HepG2 (cell line): ENCODE measurements at regions not wholly inside any gene's neighbourhood (a gene's known extent, or its start where the extent isn't known, plus 50 kb on each side); places are given as distances from the start of the nearest gene placed in this dataset.

Experiments
- ATF1 ChIP-seq: IDR thresholded peaks from 2 replicates; pipeline ENCODE4 v1.6.1; 2016; ENCODE audit warnings: mild to moderate bottlenecking, control low read depth
- CEBPG ChIP-seq: IDR thresholded peaks from 2 replicates; pipeline ENCODE4 v1.6.1; 2016
- EP300 ChIP-seq, 3 experiments: sonication (generic) in 1 of 3; formaldehyde crosslinking in 1 of 3; IDR thresholded peaks; 2 replicates each; pipeline versions ENCODE4 v1.5.1 to v1.6.1; 2011 to 2020; ENCODE audit warnings: low read depth in 2 of 3, low read length in 2 of 3, borderline replicate concordance in 1 of 3, improper control_type of control experiment in 1 of 3, mild to moderate bottlenecking in 1 of 3, missing genetic modification reagents in 1 of 3, moderate library complexity in 1 of 3
- FOXP1 ChIP-seq, 2 experiments: fragments of 450-650 bp in 1 of 2; IDR thresholded peaks; 2 replicates each; pipeline ENCODE4 v1.6.1; 2017 to 2018; ENCODE audit warnings: antibody characterized with exemption in 1 of 2
- JARID2 ChIP-seq: sonication (generic); formaldehyde crosslinking; IDR thresholded peaks from 2 replicates; pipeline ENCODE4 v1.8.1; 2023; ENCODE audit warnings: missing genetic modification reagents, inconsistent platforms; ENCODE audit not compliant: insufficient replicate concordance
- SP4 ChIP-seq: sonication (generic); formaldehyde crosslinking; IDR thresholded peaks from 2 replicates; pipeline ENCODE4 v1.8.1; 2023; ENCODE audit warnings: mild to moderate bottlenecking, missing genetic modification reagents
- SRY ChIP-seq: sonication (generic); formaldehyde crosslinking; IDR thresholded peaks from 2 replicates; pipeline ENCODE4 v1.8.0; 2022; ENCODE audit warnings: mild to moderate bottlenecking, missing genetic modification reagents
- ZFP82 ChIP-seq: sonication (generic); formaldehyde crosslinking; IDR thresholded peaks from 2 replicates; pipeline ENCODE4 v1.5.1; 2020; ENCODE audit warnings: mild to moderate bottlenecking, missing genetic modification reagents, borderline replicate concordance
- ZFYVE20 ChIP-seq: sonication (generic); formaldehyde crosslinking; IDR thresholded peaks from 2 replicates; pipeline ENCODE4 v1.8.0; 2023; ENCODE audit warnings: low read depth, mild to moderate bottlenecking, moderate library complexity, missing genetic modification reagents, borderline replicate concordance
- ZNF343 ChIP-seq: sonication (generic); formaldehyde crosslinking; IDR thresholded peaks from 2 replicates; pipeline ENCODE4 v1.4.0; 2020; ENCODE audit warnings: mild to moderate bottlenecking, missing genetic modification reagents
- ZNF367 ChIP-seq: sonication (generic); formaldehyde crosslinking; IDR thresholded peaks from 2 replicates; pipeline ENCODE4 v1.4.0; 2020; ENCODE audit warnings: missing genetic modification reagents, borderline replicate concordance
- TF ChIP-seq, protein P1 (sequence below): sonication (generic); formaldehyde crosslinking; IDR thresholded peaks from 2 replicates; pipeline ENCODE4 v1.9.0; 2021; ENCODE audit warnings: missing genetic modification reagents, mild to moderate bottlenecking, borderline replicate concordance
- TF ChIP-seq, protein P2 (sequence below): IDR thresholded peaks from 2 replicates; pipeline ENCODE4 v1.6.1; 2016; ENCODE audit warnings: missing biosample characterization, missing genetic modification reagents, low read depth
- TF ChIP-seq, protein P3 (sequence below): sonication (generic); formaldehyde crosslinking; conservative IDR thresholded peaks from 2 replicates; pipeline ENCODE4 v1.4.0; 2020; ENCODE audit warnings: missing genetic modification reagents
- TF ChIP-seq, protein P4 (sequence below): sonication (generic); formaldehyde crosslinking; IDR thresholded peaks from 2 replicates; pipeline ENCODE4 v1.9.0; 2021; ENCODE audit warnings: missing genetic modification reagents, borderline replicate concordance
- TF ChIP-seq, protein P5 (sequence below): sonication (generic); formaldehyde crosslinking; IDR thresholded peaks from 2 replicates; pipeline ENCODE4 v1.4.0; 2020; ENCODE audit warnings: mild to moderate bottlenecking, missing genetic modification reagents
- TF ChIP-seq, protein P6 (sequence below): sonication (generic); formaldehyde crosslinking; IDR thresholded peaks from 2 replicates; pipeline ENCODE4 v1.4.0; 2020; ENCODE audit warnings: missing genetic modification reagents

DNA sequence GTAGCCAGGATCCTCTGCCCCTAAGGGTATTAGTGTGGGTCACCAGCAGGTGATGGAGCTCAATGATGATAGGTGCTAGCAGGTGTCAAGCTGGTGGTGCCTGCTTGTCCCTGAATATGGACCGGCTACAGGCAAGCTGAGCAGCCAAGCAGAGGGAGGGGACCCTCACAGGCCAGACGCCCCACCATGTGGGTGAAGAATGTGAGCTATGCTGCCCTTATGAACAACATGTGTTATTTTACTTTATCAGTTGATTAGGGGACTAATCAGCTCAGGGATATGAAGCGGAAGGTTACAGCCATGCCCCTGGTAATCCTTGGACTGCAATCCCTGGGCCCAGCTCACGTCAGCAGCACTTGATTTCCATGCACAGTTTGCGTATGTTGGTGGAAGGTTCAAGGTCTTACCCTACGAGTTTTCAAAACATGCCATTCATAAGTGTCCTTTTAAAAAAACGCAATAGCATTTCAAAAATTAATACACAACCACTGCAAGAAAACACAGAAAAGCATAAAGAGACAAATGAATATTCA lies 106.0 kb downstream of the CDC7 start (continued):
- TF ChIP-seq, protein P1, sequence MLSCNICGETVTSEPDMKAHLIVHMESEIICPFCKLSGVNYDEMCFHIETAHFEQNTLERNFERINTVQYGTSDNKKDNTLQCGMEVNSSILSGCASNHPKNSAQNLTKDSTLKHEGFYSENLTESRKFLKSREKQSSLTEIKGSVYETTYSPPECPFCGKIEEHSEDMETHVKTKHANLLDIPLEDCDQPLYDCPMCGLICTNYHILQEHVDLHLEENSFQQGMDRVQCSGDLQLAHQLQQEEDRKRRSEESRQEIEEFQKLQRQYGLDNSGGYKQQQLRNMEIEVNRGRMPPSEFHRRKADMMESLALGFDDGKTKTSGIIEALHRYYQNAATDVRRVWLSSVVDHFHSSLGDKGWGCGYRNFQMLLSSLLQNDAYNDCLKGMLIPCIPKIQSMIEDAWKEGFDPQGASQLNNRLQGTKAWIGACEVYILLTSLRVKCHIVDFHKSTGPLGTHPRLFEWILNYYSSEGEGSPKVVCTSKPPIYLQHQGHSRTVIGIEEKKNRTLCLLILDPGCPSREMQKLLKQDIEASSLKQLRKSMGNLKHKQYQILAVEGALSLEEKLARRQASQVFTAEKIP (CRISPR knock-in tag): no peak
- TF ChIP-seq CEBPG (CRISPR knock-in tag): no peak
- TF ChIP-seq ZNF367 (CRISPR knock-in tag): no peak
- 0 out of 4 replicates have a peak, but pooled peaks of 1 of the 2 experiments have one; percentile 11 for TF ChIP-seq EP300 (IDR thresholded peaks at IDR 0.05; ENCODE audit: low read depth in 2 of 2, low read length in 2 of 2)
- TF ChIP-seq EP300 (CRISPR knock-in tag; IDR thresholded peaks at IDR 0.05; ENCODE audit: borderline replicate concordance): no peak
- no peak for TF ChIP-seq JARID2 (CRISPR knock-in tag)
- TF ChIP-seq, protein P2, sequence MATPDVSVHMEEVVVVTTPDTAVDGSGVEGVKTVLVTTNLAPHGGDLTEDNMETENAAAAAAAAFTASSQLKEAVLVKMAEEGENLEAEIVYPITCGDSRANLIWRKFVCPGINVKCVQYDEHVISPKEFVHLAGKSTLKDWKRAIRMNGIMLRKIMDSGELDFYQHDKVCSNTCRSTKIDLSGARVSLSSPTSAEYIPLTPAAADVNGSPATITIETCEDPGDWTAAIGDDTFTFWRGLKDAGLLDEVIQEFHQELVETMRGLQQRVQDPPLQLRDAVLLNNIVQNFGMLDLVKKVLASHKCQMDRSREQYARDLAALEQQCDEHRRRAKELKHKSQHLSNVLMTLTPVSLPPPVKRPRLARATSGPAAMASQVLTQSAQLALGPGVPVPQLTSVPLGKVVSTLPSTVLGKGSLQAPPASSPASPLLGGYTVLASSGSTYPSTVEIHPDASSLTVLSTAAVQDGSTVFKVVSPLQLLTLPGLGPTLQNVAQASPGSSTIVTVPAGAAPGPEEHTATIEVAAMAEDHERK (CRISPR knock-in tag): no peak
- TF ChIP-seq SP4 (CRISPR knock-in tag): no peak
- TF ChIP-seq, protein P3, sequence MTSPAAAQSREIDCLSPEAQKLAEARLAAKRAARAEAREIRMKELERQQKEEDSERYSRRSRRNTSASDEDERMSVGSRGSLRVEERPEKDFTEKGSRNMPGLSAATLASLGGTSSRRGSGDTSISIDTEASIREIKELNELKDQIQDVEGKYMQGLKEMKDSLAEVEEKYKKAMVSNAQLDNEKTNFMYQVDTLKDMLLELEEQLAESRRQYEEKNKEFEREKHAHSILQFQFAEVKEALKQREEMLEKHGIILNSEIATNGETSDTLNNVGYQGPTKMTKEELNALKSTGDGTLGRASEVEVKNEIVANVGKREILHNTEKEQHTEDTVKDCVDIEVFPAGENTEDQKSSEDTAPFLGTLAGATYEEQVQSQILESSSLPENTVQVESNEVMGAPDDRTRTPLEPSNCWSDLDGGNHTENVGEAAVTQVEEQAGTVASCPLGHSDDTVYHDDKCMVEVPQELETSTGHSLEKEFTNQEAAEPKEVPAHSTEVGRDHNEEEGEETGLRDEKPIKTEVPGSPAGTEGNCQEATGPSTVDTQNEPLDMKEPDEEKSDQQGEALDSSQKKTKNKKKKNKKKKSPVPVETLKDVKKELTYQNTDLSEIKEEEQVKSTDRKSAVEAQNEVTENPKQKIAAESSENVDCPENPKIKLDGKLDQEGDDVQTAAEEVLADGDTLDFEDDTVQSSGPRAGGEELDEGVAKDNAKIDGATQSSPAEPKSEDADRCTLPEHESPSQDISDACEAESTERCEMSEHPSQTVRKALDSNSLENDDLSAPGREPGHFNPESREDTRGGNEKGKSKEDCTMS (CRISPR knock-in tag): no peak
- no peak for TF ChIP-seq ZFYVE20
- TF ChIP-seq, protein P4, sequence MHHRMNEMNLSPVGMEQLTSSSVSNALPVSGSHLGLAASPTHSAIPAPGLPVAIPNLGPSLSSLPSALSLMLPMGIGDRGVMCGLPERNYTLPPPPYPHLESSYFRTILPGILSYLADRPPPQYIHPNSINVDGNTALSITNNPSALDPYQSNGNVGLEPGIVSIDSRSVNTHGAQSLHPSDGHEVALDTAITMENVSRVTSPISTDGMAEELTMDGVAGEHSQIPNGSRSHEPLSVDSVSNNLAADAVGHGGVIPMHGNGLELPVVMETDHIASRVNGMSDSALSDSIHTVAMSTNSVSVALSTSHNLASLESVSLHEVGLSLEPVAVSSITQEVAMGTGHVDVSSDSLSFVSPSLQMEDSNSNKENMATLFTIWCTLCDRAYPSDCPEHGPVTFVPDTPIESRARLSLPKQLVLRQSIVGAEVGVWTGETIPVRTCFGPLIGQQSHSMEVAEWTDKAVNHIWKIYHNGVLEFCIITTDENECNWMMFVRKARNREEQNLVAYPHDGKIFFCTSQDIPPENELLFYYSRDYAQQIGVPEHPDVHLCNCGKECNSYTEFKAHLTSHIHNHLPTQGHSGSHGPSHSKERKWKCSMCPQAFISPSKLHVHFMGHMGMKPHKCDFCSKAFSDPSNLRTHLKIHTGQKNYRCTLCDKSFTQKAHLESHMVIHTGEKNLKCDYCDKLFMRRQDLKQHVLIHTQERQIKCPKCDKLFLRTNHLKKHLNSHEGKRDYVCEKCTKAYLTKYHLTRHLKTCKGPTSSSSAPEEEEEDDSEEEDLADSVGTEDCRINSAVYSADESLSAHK (CRISPR knock-in tag): no peak
- TF ChIP-seq SRY (CRISPR knock-in tag): no peak
- no peak for TF ChIP-seq ATF1 (CRISPR knock-in tag)
- TF ChIP-seq ZFP82: no peak
- TF ChIP-seq, protein P5, sequence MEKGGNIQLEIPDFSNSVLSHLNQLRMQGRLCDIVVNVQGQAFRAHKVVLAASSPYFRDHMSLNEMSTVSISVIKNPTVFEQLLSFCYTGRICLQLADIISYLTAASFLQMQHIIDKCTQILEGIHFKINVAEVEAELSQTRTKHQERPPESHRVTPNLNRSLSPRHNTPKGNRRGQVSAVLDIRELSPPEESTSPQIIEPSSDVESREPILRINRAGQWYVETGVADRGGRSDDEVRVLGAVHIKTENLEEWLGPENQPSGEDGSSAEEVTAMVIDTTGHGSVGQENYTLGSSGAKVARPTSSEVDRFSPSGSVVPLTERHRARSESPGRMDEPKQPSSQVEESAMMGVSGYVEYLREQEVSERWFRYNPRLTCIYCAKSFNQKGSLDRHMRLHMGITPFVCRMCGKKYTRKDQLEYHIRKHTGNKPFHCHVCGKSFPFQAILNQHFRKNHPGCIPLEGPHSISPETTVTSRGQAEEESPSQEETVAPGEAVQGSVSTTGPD (CRISPR knock-in tag): no peak
- TF ChIP-seq ZNF343 (CRISPR knock-in tag): no peak
- TF ChIP-seq FOXP1 (IDR thresholded peaks at IDR 0.05): no peak
- 0 out of 2 replicates have a peak, but pooled peaks have one; percentile 11 for TF ChIP-seq FOXP1 (CRISPR knock-in tag; IDR thresholded peaks at IDR 0.05)
- TF ChIP-seq, protein P6, sequence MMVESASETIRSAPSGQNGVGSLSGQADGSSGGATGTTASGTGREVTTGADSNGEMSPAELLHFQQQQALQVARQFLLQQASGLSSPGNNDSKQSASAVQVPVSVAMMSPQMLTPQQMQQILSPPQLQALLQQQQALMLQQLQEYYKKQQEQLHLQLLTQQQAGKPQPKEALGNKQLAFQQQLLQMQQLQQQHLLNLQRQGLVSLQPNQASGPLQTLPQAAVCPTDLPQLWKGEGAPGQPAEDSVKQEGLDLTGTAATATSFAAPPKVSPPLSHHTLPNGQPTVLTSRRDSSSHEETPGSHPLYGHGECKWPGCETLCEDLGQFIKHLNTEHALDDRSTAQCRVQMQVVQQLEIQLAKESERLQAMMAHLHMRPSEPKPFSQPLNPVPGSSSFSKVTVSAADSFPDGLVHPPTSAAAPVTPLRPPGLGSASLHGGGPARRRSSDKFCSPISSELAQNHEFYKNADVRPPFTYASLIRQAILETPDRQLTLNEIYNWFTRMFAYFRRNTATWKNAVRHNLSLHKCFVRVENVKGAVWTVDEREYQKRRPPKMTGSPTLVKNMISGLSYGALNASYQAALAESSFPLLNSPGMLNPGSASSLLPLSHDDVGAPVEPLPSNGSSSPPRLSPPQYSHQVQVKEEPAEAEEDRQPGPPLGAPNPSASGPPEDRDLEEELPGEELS (CRISPR knock-in tag): no peak
